IMR-90 (cell line): ENCODE measurements at regions not wholly inside any gene's neighbourhood (a gene's known extent, or its start where the extent isn't known, plus 50 kb on each side); places are given as distances from the start of the nearest gene placed in this dataset.

Experiments
- CEBPB ChIP-seq: IDR thresholded peaks from 2 replicates; pipeline ENCODE4 v1.6.1; 2012; ENCODE audit warnings: low read depth, low read length, improper control_type of control experiment
- CTCF ChIP-seq: conservative IDR thresholded peaks from 2 replicates; pipeline ENCODE4 v1.5.1; 2012; ENCODE audit warnings: mild to moderate bottlenecking, low read depth, low read length, improper control_type of control experiment
- ELK1 ChIP-seq: fragments of 150-350 bp; IDR thresholded peaks from 2 replicates; pipeline ENCODE4 v1.6.1; 2016; ENCODE audit warnings: low read depth, mild to moderate bottlenecking, low read length, moderate library complexity, borderline replicate concordance
- FOS ChIP-seq: fragments of 150-350 bp; IDR thresholded peaks from 2 replicates; pipeline ENCODE4 v1.6.1; 2016; ENCODE audit warnings: low read depth, low read length
- POLR2A ChIP-seq: IDR thresholded peaks from 2 replicates; pipeline ENCODE4 v1.6.1; 2012; ENCODE audit warnings: mild to moderate bottlenecking, low read depth, low read length
- SMC3 ChIP-seq: fragments of 150-350 bp; IDR thresholded peaks from 2 replicates; pipeline ENCODE4 v1.6.1; 2016; ENCODE audit warnings: low read depth, mild to moderate bottlenecking, antibody characterized with exemption, low read length, moderate library complexity
- USF2 ChIP-seq: fragments of 150-350 bp; IDR thresholded peaks from 2 replicates; pipeline ENCODE4 v1.6.1; 2017; ENCODE audit warnings: mild to moderate bottlenecking, antibody characterized with exemption, low read length, low read depth

- no peak for TF ChIP-seq CTCF
- no peak for TF ChIP-seq SMC3
- TF ChIP-seq CEBPB, result no peak
- TF ChIP-seq POLR2A, result no peak
- no peak for TF ChIP-seq ELK1
- no peak for TF ChIP-seq USF2
- no peak for TF ChIP-seq FOS
Measured at GRCh38 chr3:22292681-22293080, 541.7 kb upstream of the ZNF385D start.
